ENCODE measurements at regions not wholly inside any gene's neighbourhood (a gene's known extent, or its start where the extent isn't known, plus 50 kb on each side); places are given as distances from the start of the nearest gene placed in this dataset.

DNA sequence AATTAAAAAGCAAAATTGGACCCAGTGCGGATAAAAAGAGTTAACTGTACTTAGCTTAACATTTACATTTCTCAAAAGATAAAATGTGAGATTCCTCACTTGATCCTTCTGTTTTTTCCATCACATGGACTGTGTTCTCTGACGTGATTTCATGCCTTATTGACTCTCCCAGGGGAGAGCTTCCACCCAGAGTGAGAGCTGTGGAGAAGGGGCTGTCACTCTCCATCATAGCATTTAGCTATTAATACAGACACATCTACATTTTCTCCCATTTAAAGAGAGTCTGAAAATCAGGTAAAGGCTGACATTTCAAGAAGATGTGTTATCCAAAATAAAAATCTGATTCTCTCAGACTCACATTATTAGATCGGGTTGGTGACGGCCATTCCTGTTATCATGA is 493.8 kb downstream of the FBXO15 start:
- H2AFZ ChIP-seq (ENCODE audit: control insufficient read depth, low read depth, low read length), result no peak overlapping the region
- no peak overlapping the region for H3K4me2 ChIP-seq (ENCODE audit: control insufficient read depth, insufficient read depth)
- in situ Hi-C loops (cut with MboI), result no loop called here
- ATAC-seq (no peak), FAIRE-seq (no peak), DNase-seq (ENCODE audit: low read depth, low spot score) (no peak)
- H3K27ac ChIP-seq (ENCODE audit: control insufficient read depth, insufficient read depth), result no peak overlapping the region
- H3K4me1 ChIP-seq (ENCODE audit: control insufficient read depth, insufficient read depth, low read length), result no peaks in the 10 kb centered on the region
- BruUV-seq (replicated peaks), result no TSS peak
- ChIA-PET POLR2A (no interaction called here), SMC1A (ENCODE audit: uncharacterized antibody, unreplicated experiment) (no interaction called here), CTCF (no interaction called here), RAD21 (ENCODE audit: unreplicated experiment) (no interaction called here)
- no peak for TF ChIP-seq LARP7 (IDR thresholded peaks at IDR 0.05)
- TF ChIP-seq, protein P1, sequence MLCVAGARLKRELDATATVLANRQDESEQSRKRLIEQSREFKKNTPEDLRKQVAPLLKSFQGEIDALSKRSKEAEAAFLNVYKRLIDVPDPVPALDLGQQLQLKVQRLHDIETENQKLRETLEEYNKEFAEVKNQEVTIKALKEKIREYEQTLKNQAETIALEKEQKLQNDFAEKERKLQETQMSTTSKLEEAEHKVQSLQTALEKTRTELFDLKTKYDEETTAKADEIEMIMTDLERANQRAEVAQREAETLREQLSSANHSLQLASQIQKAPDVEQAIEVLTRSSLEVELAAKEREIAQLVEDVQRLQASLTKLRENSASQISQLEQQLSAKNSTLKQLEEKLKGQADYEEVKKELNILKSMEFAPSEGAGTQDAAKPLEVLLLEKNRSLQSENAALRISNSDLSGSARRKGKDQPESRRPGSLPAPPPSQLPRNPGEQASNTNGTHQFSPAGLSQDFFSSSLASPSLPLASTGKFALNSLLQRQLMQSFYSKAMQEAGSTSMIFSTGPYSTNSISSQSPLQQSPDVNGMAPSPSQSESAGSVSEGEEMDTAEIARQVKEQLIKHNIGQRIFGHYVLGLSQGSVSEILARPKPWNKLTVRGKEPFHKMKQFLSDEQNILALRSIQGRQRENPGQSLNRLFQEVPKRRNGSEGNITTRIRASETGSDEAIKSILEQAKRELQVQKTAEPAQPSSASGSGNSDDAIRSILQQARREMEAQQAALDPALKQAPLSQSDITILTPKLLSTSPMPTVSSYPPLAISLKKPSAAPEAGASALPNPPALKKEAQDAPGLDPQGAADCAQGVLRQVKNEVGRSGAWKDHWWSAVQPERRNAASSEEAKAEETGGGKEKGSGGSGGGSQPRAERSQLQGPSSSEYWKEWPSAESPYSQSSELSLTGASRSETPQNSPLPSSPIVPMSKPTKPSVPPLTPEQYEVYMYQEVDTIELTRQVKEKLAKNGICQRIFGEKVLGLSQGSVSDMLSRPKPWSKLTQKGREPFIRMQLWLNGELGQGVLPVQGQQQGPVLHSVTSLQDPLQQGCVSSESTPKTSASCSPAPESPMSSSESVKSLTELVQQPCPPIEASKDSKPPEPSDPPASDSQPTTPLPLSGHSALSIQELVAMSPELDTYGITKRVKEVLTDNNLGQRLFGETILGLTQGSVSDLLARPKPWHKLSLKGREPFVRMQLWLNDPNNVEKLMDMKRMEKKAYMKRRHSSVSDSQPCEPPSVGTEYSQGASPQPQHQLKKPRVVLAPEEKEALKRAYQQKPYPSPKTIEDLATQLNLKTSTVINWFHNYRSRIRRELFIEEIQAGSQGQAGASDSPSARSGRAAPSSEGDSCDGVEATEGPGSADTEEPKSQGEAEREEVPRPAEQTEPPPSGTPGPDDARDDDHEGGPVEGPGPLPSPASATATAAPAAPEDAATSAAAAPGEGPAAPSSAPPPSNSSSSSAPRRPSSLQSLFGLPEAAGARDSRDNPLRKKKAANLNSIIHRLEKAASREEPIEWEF (IDR thresholded peaks at IDR 0.05; ENCODE audit: insufficient replicate concordance, low read depth, low read length), result no peak
- no peaks in the 10 kb centered on the region for H3K36me3 ChIP-seq (ENCODE audit: control insufficient read depth in 2 of 2, insufficient read depth in 2 of 2, low read length in 1 of 2)
- no peaks in the 10 kb centered on the region for H3K79me2 ChIP-seq (ENCODE audit: control insufficient read depth, insufficient read depth, low read length)
- H3K4me3 ChIP-seq, result no peak overlapping the region
- no peaks in the 10 kb centered on the region for H4K20me1 ChIP-seq (ENCODE audit: control insufficient read depth, insufficient read depth)
- intact Hi-C loops (cut with micrococcal nuclease; ENCODE audit: unreplicated experiment), result no loop called here
- 68% methylated on average over 4 of the region's 4 CpGs for WGBS (ENCODE audit: insufficient coverage, insufficient replicate concordance, low lambda C conversion rate, missing lambda C conversion rate)
- no peaks in the 10 kb centered on the region for H3K27me3 ChIP-seq (replicated peaks in 1 of 2; ENCODE audit: control insufficient read depth in 2 of 2, insufficient read depth in 2 of 2, low read length in 1 of 2)
- H3K9me3 ChIP-seq (replicated peaks; ENCODE audit: control insufficient read depth, insufficient read depth, low read length), result no peaks in the 10 kb centered on the region
- H3K9ac ChIP-seq (ENCODE audit: control insufficient read depth, insufficient read depth, low read length), result no peak overlapping the region

DNA sequence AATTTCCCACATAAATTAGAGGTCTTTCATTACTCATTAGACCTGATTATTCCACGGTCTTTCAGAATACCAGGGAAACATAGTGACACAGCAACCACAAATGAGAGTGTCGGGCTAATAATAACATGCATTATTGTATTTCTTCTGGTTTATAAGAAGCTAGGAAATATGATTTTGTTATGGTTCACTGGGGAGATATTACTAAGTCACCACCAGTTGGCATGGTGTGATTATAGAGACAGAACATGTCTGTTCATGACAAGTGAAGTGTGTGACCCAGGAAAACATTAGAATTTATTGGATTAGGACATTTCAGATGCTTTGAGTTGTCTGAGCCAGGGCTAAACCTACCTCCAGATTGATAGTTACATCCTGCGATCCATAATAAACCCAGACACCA is 494.4 kb downstream of the FBXO15 start:
- Histone ChIP-seq H3K9me3 (replicated peaks; ENCODE audit: control insufficient read depth, insufficient read depth, low read length) (no peaks in the 10 kb centered on the region), H3K27me3 (replicated peaks in 1 of 2; ENCODE audit: control insufficient read depth in 2 of 2, insufficient read depth in 2 of 2, low read length in 1 of 2) (no peaks in the 10 kb centered on the region), H3K4me3 (no peak overlapping the region), H3K27ac (ENCODE audit: control insufficient read depth, insufficient read depth) (no peak overlapping the region), H3K36me3 (ENCODE audit: control insufficient read depth in 2 of 2, insufficient read depth in 2 of 2, low read length in 1 of 2) (no peaks in the 10 kb centered on the region), H4K20me1 (ENCODE audit: control insufficient read depth, insufficient read depth) (no peaks in the 10 kb centered on the region), H3K9ac (ENCODE audit: control insufficient read depth, insufficient read depth, low read length) (no peak overlapping the region), H3K4me2 (ENCODE audit: control insufficient read depth, insufficient read depth) (no peak overlapping the region), H3K4me1 (ENCODE audit: control insufficient read depth, insufficient read depth, low read length) (no peaks in the 10 kb centered on the region), H2AFZ (ENCODE audit: control insufficient read depth, low read depth, low read length) (no peak overlapping the region), H3K79me2 (ENCODE audit: control insufficient read depth, insufficient read depth, low read length) (no peaks in the 10 kb centered on the region)
- no peak for FAIRE-seq
- BruUV-seq (replicated peaks), result no TSS peak
- no peak for ATAC-seq
- in situ Hi-C loops (cut with MboI) (no loop called here), intact Hi-C loops (cut with micrococcal nuclease; ENCODE audit: unreplicated experiment) (no loop called here)
- SMC1A ChIA-PET (ENCODE audit: uncharacterized antibody, unreplicated experiment), result no interaction called here
- POLR2A ChIA-PET, result no interaction called here
- RAD21 ChIA-PET (ENCODE audit: unreplicated experiment), result no interaction called here
- no peak for DNase-seq (ENCODE audit: low read depth, low spot score)
- 32% methylated on average over 3 of the region's 3 CpGs for WGBS (ENCODE audit: insufficient coverage, insufficient replicate concordance, low lambda C conversion rate, missing lambda C conversion rate)
- CTCF ChIA-PET, result no interaction called here
- no peak for TF ChIP-seq CHD1 (IDR thresholded peaks at IDR 0.05; ENCODE audit: low read depth, low read length)
- no peak for TF ChIP-seq TARDBP (IDR thresholded peaks at IDR 0.05; ENCODE audit: borderline replicate concordance)
- no peak for TF ChIP-seq GABPA (IDR thresholded peaks at IDR 0.05; ENCODE audit: low read depth)
- TF ChIP-seq JUND (IDR thresholded peaks at IDR 0.05; ENCODE audit: low read depth, low read length), result no peak
- TF ChIP-seq MEF2B (IDR thresholded peaks at IDR 0.05; ENCODE audit: partially characterized antibody, poor library complexity, severe bottlenecking), result no peak
- TF ChIP-seq, protein P2, sequence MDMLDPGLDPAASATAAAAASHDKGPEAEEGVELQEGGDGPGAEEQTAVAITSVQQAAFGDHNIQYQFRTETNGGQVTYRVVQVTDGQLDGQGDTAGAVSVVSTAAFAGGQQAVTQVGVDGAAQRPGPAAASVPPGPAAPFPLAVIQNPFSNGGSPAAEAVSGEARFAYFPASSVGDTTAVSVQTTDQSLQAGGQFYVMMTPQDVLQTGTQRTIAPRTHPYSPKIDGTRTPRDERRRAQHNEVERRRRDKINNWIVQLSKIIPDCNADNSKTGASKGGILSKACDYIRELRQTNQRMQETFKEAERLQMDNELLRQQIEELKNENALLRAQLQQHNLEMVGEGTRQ (IDR thresholded peaks at IDR 0.05; ENCODE audit: borderline replicate concordance, low read depth, low read length), result no peak
- TF ChIP-seq SP1 (IDR thresholded peaks at IDR 0.05; ENCODE audit: low read depth, low read length), result no peak
- TF ChIP-seq STAT1 (conservative IDR thresholded peaks at IDR 0.05), result no peak
- TF ChIP-seq PML (IDR thresholded peaks at IDR 0.05; ENCODE audit: low read length), result no peak
- no peak for TF ChIP-seq SPI1 (IDR thresholded peaks at IDR 0.05; ENCODE audit: borderline replicate concordance, insufficient read depth, low read depth, low read length)
- no peak for TF ChIP-seq HCFC1 (IDR thresholded peaks at IDR 0.05; ENCODE audit: low read length)
- no peak for TF ChIP-seq ZNF207 (IDR thresholded peaks at IDR 0.05; ENCODE audit: borderline replicate concordance)
